ENCODE measurements at regions not wholly inside any gene's neighbourhood (a gene's known extent, or its start where the extent isn't known, plus 50 kb on each side); places are given as distances from the start of the nearest gene placed in this dataset.

DNA sequence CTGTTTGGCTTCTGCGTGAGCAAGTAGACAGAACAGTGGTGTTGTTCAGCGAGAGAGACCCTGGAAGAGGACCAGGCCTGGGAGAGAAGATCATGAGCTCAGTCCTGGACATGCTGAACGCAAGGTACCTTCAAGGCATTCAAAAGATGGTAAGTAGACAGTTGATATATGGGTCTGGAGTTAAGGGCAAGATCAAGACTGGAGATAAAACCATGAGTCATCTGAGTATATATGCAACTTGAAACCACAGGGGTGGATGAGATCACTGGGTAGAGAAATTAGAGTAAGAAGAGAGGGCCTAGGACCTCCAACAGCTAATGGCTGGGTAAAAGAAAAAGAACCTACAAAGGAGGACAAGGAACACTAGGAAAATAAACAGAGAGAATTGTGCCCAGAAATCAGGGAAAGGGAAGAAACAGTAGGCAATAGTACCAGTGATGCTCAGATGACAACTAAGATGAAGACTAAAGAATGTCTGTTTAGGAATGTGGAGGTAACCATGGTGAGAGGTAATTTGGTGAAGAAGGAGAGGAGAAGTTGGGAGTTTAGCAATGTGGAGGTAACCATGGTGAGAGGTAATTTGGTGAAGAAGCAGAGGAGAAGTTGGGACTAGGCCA is 343.2 kb upstream of the ADAMTS9 start (continued):
- TF ChIP-seq ZNF16 (tag by site-specific recombination; IDR thresholded peaks at IDR 0.05; ENCODE audit: low read depth) (no peak), ZNF580 (tag by site-specific recombination; IDR thresholded peaks at IDR 0.05) (peak; percentile 36; the same call in 1 of the 2 replicates), ZIC2 (tag by site-specific recombination; IDR thresholded peaks at IDR 0.05) (no peak), ZBTB7A (tag by site-specific recombination; IDR thresholded peaks at IDR 0.05; ENCODE audit: low read depth) (no peak)
- TF ChIP-seq, protein P1, sequence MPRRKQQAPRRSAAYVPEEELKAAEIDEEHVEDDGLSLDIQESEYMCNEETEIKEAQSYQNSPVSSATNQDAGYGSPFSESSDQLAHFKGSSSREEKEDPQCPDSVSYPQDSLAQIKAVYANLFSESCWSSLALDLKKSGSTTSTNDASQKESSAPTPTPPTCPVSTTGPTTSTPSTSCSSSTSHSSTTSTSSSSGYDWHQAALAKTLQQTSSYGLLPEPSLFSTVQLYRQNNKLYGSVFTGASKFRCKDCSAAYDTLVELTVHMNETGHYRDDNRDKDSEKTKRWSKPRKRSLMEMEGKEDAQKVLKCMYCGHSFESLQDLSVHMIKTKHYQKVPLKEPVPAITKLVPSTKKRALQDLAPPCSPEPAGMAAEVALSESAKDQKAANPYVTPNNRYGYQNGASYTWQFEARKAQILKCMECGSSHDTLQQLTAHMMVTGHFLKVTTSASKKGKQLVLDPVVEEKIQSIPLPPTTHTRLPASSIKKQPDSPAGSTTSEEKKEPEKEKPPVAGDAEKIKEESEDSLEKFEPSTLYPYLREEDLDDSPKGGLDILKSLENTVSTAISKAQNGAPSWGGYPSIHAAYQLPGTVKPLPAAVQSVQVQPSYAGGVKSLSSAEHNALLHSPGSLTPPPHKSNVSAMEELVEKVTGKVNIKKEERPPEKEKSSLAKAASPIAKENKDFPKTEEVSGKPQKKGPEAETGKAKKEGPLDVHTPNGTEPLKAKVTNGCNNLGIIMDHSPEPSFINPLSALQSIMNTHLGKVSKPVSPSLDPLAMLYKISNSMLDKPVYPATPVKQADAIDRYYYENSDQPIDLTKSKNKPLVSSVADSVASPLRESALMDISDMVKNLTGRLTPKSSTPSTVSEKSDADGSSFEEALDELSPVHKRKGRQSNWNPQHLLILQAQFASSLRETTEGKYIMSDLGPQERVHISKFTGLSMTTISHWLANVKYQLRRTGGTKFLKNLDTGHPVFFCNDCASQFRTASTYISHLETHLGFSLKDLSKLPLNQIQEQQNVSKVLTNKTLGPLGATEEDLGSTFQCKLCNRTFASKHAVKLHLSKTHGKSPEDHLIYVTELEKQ (tag by site-specific recombination; IDR thresholded peaks at IDR 0.05; ENCODE audit: borderline replicate concordance) = peak; percentile 69; the same call in 1 of the 2 replicates

GRCh38 chr3:65030014-65030627 is 342.3 kb upstream of the ADAMTS9 start:
- CTCF ChIA-PET = interaction anchor here (1.1 kb wide), 1 partner anchor 11 kb away, joined by 4 read pairs; no protein-coding TSS in a partner anchor
- no peak overlapping the region for H3K4me3 ChIP-seq (ENCODE audit: low read depth, low read length)

More at GRCh38 chr3:65030014-65030627, 342.3 kb upstream of the ADAMTS9 start:
- Histone ChIP-seq H3K4me1 (ENCODE audit: control insufficient read depth, insufficient read depth, low read length) (peaks cover 2% of the 10 kb centered on the region; the same call in 1 of the 2 replicates), H3K27ac (ENCODE audit: extremely low read depth, low read depth, low read length) (peak overlapping the region; percentile 1; the same call in 1 of the 2 replicates), H3K9me3 (ENCODE audit: control insufficient read depth, insufficient read depth, low read depth, low read length) (no peaks in the 10 kb centered on the region), H3K36me3 (ENCODE audit: control insufficient read depth in 2 of 2, insufficient read depth in 1 of 2, low read length in 2 of 2) (no peaks in the 10 kb centered on the region)
- POLR2A ChIA-PET = interaction anchor here (1.3 kb wide), 1 partner anchor 11 kb away, joined by 5 read pairs; no protein-coding TSS in a partner anchor
- TF ChIP-seq HOXA7 (CRISPR knock-in tag; IDR thresholded peaks at IDR 0.05; ENCODE audit: borderline replicate concordance) (no peak), ZNF623 (tag by site-specific recombination; IDR thresholded peaks at IDR 0.05) (peak; percentile 78), ZNF48 (tag by site-specific recombination; IDR thresholded peaks at IDR 0.05) (no peak), ZNF747 (tag by site-specific recombination; IDR thresholded peaks at IDR 0.05) (no peak), ZNF530 (tag by site-specific recombination; IDR thresholded peaks at IDR 0.05; ENCODE audit: low read depth) (no peak), ZBTB11 (tag by site-specific recombination; conservative IDR thresholded peaks at IDR 0.05; ENCODE audit: low read depth) (no peak), ZNF138 (tag by site-specific recombination; IDR thresholded peaks at IDR 0.05; ENCODE audit: borderline replicate concordance) (no peak), REPIN1 (tag by site-specific recombination; IDR thresholded peaks at IDR 0.05; ENCODE audit: low read depth) (no peak)
- TF ChIP-seq, protein P2, sequence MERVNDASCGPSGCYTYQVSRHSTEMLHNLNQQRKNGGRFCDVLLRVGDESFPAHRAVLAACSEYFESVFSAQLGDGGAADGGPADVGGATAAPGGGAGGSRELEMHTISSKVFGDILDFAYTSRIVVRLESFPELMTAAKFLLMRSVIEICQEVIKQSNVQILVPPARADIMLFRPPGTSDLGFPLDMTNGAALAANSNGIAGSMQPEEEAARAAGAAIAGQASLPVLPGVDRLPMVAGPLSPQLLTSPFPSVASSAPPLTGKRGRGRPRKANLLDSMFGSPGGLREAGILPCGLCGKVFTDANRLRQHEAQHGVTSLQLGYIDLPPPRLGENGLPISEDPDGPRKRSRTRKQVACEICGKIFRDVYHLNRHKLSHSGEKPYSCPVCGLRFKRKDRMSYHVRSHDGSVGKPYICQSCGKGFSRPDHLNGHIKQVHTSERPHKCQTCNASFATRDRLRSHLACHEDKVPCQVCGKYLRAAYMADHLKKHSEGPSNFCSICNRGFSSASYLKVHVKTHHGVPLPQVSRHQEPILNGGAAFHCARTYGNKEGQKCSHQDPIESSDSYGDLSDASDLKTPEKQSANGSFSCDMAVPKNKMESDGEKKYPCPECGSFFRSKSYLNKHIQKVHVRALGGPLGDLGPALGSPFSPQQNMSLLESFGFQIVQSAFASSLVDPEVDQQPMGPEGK (tag by site-specific recombination; IDR thresholded peaks at IDR 0.05) = no peak

Measured in HEK293 (cell line).